ENCODE measurements at regions not wholly inside any gene's neighbourhood (a gene's known extent, or its start where the extent isn't known, plus 50 kb on each side); places are given as distances from the start of the nearest gene placed in this dataset.

- DNase-seq, result no peak
These were observed 369.0 kb upstream of the CDIN1 start for GRCh38 chr15:36210426-36210825.

DNA sequence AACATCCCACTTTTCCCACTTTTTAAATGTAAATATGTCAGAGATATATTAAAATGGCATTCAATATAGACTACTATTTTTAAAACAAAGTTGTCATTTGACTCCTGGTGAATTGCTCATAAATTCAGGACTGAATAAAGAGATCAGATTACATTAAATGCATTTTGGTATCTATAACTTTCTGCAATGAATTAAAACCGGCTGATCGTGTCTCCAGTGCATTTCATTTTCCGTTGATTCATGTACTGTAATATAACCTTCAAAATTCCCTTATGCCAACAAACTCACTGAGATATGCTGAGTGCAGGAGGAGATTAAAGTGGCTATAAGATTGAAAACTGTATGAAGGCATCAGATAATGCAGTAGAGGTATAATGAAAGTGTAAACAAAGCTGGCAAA, 361.1 kb upstream of the CDIN1 start:
- no peak for DNase-seq

DNA sequence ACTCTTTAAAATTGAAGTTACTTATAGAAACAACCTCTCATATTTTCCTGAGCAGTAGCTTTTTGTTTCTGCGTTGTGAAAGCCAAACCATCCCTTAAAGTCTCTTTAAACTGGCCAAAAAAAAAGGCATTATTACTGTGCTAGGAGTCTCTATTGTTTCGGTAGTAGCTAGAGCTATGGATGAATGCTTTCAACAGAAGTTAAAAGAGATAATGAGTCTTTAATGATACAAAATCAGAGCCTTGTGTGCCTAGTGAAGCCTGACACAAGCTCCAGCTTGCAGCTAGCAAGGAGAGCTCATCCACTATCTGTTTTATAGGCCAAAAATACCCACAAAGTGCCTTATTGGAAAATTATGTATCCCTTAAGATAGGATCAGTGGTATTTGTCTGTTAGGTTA, 360.4 kb upstream of the CDIN1 start:
- DNase-seq, result no peak

DNA sequence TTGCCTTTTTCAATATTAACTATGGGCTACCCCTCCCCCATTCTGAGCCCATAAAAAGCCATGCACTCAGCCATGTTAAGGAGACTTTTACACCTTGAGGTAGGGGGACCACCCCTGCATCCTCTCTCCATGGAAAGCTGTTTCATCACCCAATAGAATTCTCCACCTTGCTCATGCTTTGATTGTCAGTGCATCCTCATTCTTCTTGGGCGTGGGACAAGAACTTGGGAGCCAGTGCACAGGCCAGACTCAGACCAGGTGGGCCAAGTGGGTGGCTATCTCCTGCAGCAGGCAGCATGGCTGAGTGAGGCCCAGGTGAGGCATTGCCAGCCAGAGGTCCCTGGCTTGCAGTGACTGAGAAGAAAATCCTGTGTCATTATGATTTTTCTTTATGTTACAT, 357.4 kb upstream of the CDIN1 start:
- no peak for DNase-seq

- no peak for DNase-seq
These were observed 348.6 kb upstream of the CDIN1 start for GRCh38 chr15:36230776-36231175.

- DNase-seq, result no peak
These were observed 346.9 kb upstream of the CDIN1 start for GRCh38 chr15:36232491-36232890.

DNA sequence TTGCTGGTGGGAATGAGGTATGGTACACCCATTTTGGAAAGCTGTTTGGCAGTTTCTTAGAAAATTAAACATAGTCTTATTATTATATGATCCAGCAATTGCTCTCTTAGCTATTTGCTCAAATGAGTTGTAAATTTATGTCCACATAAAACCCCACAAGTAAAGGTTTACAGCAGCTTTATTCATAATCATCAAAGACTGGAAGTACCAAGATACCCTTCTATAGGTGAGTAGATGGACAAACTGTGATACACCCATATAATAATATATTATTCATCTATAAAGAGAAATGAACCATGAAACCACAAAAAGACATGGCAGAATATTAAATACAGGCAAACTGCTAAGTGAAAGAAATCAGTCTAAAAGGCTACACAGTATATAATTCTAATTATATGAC, 344.7 kb upstream of the CDIN1 start:
- no peak for DNase-seq

DNA sequence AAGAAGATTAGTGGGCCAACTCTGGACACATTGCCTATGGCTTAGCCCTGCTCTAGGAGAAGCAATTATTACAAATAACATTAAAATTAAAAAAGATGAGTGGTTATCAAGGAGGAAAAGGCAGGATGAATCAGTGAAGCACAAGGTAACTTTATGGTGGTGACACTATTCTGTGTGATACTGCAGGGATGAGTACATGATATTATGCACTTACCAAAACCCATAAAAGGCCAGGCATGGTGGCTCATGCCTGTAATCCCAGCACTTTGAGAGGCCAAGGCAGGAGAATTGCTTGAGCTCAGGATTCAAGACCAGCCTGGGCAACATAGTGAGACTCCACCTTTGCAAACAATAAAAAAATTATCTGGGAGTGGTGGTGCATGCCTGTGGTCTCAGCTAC, 344.3 kb upstream of the CDIN1 start:
- no peak for DNase-seq

- no peak for DNase-seq
These were observed 339.9 kb upstream of the CDIN1 start for GRCh38 chr15:36239509-36239908.

DNA sequence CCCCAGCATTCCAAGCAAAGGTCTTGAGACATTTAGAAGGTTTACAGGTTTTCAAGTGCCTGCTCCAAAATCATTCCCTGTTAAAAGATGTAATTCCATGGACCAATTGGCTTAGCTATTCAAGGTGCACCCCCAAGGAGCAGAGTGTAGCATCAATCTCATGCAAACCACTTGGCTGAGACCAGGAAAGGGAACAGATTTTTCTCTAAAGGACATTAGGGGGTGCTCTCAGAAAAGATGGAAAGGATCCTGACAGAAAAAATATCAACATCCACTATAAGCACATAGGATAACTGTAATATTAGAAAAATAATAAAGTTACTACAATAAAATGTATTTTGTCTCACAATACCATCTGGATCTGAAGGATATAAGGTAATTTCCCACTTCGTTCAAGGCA, 328.0 kb upstream of the CDIN1 start:
- DNase-seq, result no peak

GRCh38 chr15:36252146-36252711, 327.2 kb upstream of the CDIN1 start:
- no peak for DNase-seq

DNA sequence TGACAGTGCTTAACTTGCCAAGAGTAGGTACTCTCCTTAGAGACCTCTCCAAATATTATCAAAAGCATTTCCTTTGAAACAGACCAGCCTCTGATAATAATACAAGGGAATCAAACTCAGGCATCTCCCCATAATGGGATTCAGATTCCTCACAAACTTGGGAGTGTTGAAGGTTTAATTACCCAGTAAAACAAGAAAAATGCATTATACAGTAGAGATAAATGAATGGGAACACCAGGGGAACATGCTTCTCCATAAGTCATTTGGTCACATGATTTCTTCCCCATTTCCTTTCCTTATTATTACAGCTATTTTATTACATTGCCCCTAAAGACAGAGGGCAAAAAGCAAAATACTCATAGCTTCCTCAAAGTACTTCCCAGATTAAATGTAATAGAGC, 325.0 kb upstream of the CDIN1 start:
- DNase-seq, result no peak

GRCh38 chr15:36256404-36256807, 323.0 kb upstream of the CDIN1 start:
- DNase-seq, result no peak

GRCh38 chr15:36263666-36264065, 315.8 kb upstream of the CDIN1 start:
- no peak for DNase-seq

GRCh38 chr15:36265422-36265821, 314.0 kb upstream of the CDIN1 start:
- DNase-seq, result no peak

GRCh38 chr15:36271048-36271447, 308.4 kb upstream of the CDIN1 start:
- DNase-seq, result no peak

DNA sequence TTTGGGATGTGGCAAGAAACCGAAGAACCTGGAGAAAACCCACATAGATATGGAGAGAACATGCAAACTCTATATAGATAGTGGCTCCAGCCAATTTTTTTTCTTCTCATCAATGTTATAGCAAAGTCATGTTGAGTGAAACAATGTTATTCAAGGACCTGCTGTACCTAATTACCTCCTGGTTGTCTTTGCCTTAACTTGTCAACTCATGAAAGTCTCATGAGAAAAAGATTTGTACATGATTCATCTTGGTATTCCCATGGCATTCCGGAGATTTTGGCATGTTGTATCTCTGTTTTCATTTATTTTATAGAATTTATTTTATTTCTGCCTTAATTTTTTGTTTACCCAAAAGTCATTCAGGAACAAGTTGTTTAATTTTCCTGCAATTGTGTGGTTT, 303.8 kb upstream of the CDIN1 start:
- no peak for DNase-seq

GRCh38 chr15:36278219-36278618, 301.2 kb upstream of the CDIN1 start:
- no peak for DNase-seq

- DNase-seq, result no peak
These were observed 296.6 kb upstream of the CDIN1 start for GRCh38 chr15:36282821-36283220.

GRCh38 chr15:36284911-36285310, 294.5 kb upstream of the CDIN1 start:
- no peak for DNase-seq

DNA sequence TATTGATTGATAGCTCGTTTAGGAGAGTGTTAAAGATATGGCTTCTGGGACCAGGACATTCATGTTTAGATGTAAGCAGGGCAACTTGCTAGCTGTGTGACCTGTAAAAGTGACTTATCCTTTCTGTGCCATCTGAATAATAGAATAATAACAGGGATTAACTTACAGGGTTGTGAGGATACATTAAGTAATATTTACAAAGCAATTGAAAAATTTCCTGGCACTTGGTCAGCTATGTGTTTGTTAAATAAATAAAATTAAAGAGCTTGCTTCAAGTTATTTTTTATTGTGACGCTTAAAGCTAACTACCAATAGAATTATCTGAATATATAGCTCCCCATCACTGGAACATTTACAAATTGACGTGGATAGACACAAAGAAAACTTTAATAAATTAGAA, 287.9 kb upstream of the CDIN1 start:
- DNase-seq, result no peak

DNA sequence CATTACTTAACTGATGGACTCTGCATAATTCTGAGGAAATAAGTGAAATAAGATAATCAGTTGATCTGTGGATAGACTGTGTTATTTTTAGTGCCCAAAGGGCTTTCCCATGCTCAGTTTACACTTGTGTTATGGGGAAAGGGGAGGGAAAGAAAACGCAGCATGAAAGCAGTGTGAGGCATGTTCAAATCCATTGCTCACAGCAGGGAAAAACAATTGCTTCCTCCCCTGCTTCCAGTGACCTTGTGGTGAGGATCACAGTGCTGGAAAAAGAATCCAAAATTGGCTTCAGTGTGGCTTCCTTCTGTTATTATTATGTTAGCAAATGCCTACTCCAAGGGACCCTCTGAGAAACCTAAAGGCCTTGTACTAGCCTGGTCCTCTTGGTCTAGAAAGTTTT, 285.1 kb upstream of the CDIN1 start:
- no peak for DNase-seq

DNA sequence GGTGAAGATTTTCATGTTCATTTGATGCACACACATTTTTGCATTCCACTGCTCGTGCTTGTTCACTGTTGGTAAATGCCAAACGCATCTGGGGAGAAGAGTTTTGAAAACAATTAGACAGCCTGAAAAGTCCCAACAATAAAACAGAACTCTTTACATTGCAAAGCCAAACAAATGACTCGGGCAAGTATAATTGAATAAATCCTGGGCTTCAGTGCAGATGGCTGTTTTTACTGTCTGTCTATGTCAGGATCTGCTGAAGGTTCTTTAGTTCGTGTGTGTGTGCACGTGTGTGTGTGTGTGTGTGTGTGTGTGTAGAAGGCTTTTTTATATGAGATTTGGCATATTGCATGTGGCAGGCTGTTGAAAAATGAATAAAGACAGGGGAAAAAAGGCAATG, 277.5 kb upstream of the CDIN1 start:
- DNase-seq, result no peak

GRCh38 chr15:36313021-36313420, 266.4 kb upstream of the CDIN1 start:
- DNase-seq, result no peak

GRCh38 chr15:36313736-36314280, 265.6 kb upstream of the CDIN1 start:
- DNase-seq, result no peak

- DNase-seq, result no peak
These were observed 263.8 kb upstream of the CDIN1 start for GRCh38 chr15:36315649-36316048.

Data from activated CD8-positive, alpha-beta memory T cell treated with anti-CD3 and anti-CD28 coated beads for 24 hours (primary cell).